ENCODE measurements at regions not wholly inside any gene's neighbourhood (a gene's known extent, or its start where the extent isn't known, plus 50 kb on each side); places are given as distances from the start of the nearest gene placed in this dataset.
"Not testable (repeated sequence)": the region's sequence is repeated elsewhere in the genome, so short reads cannot be mapped to it uniquely, and the experiment has no call there.

- no peak for DNase-seq
These were observed 160.3 kb downstream of the PTPRU start for GRCh38 chr1:29396438-29397255.

- DNase-seq, result no peak
These were observed 159.6 kb downstream of the PTPRU start for GRCh38 chr1:29395736-29396437.

- DNase-seq, result no peak
These were observed 158.4 kb downstream of the PTPRU start for GRCh38 chr1:29394521-29395225.

GRCh38 chr1:29393451-29393826 lies 157.1 kb downstream of the PTPRU start:
- DNase-seq, result no peak

GRCh38 chr1:29392486-29393450 lies 156.4 kb downstream of the PTPRU start:
- no peak for DNase-seq

- no peak for DNase-seq
These were observed 155.7 kb downstream of the PTPRU start for GRCh38 chr1:29392036-29392435.

- DNase-seq, result no peak
These were observed 155.1 kb downstream of the PTPRU start for GRCh38 chr1:29391362-29391880.

GRCh38 chr1:29390491-29391361 lies 154.4 kb downstream of the PTPRU start:
- DNase-seq, result no peak

- no peak for DNase-seq
These were observed 153.8 kb downstream of the PTPRU start for GRCh38 chr1:29390075-29390474.

GRCh38 chr1:29389533-29390041 lies 153.3 kb downstream of the PTPRU start:
- DNase-seq, result no peak

- no peak for DNase-seq
These were observed 152.6 kb downstream of the PTPRU start for GRCh38 chr1:29388884-29389283.

- no peak for DNase-seq
These were observed 151.8 kb downstream of the PTPRU start for GRCh38 chr1:29388170-29388569.

- no peak for DNase-seq
These were observed 150.9 kb downstream of the PTPRU start for GRCh38 chr1:29387210-29387609.

GRCh38 chr1:29386453-29386852 lies 150.1 kb downstream of the PTPRU start:
- DNase-seq, result not testable (repeated sequence)

GRCh38 chr1:29385966-29386365 lies 149.6 kb downstream of the PTPRU start:
- no peak for DNase-seq

GRCh38 chr1:29384496-29385015 lies 148.2 kb downstream of the PTPRU start:
- no peak for DNase-seq

- DNase-seq, result no peak
These were observed 147.5 kb downstream of the PTPRU start for GRCh38 chr1:29383746-29384371.

GRCh38 chr1:29382851-29383745 lies 146.8 kb downstream of the PTPRU start:
- no peak for DNase-seq

GRCh38 chr1:29381426-29381825 lies 145.1 kb downstream of the PTPRU start:
- no peak for DNase-seq

Data from NCI-H510A treated with DMSO at 0.1 percent for 48 hours (cell line).